IMR-90 (cell line): ENCODE measurements at regions not wholly inside any gene's neighbourhood (a gene's known extent, or its start where the extent isn't known, plus 50 kb on each side); places are given as distances from the start of the nearest gene placed in this dataset.

ENCODE experiments used
- ATAC-seq: fragments of 200-7000 bp; cut with Tn5 transposase; 2 replicates; pipeline ENCODE4 v1.9.1; 2020; ENCODE audit warnings: low read depth, mild to moderate bottlenecking, moderate library complexity
- BruUV-seq: library from RNA; stranded (reverse); fragments of 400-500 nt; replicated peaks from 2 replicates; lab custom pipeline; 2021; lab: Mats Ljungman, UMichigan
- CTCF ChIA-PET: fragments of 300-600 bp; formaldehyde crosslinking; extraction: SDS; loops from one replicate; lab custom pipeline; 2021; ENCODE audit warnings: antibody characterized with exemption; lab: Yijun Ruan, JAX
- POLR2A ChIA-PET: fragments of 300-600 bp; sonication (Branson Sonifier 250); formaldehyde crosslinking; loops from one replicate; lab custom pipeline; 2022; ENCODE audit warnings: antibody characterized with exemption; ENCODE audit not compliant: unreplicated experiment; lab: Charles Lee
- DNase-seq: peaks from one replicate; pipeline ENCODE4 v3.0.0; 2013
- H2AFZ ChIP-seq: replicated peaks from 2 replicates; pipeline ENCODE3; 2013; ENCODE audit warnings: low read length, mild to moderate bottlenecking; ENCODE audit not compliant: poor library complexity
- H2AK5ac ChIP-seq: 2 replicates; pipeline ENCODE4 v1.6.1; 2013; ENCODE audit warnings: low read depth, low read length, inconsistent platforms
- H2AK9ac ChIP-seq: replicated peaks from 2 replicates; pipeline ENCODE3; 2013; ENCODE audit warnings: mild to moderate bottlenecking, low read depth, low read length, moderate library complexity; ENCODE audit not compliant: poor library complexity
- H2BK120ac ChIP-seq: 2 replicates; pipeline ENCODE4 v1.6.1; 2013; ENCODE audit warnings: low read depth, low read length, inconsistent platforms
- H2BK15ac ChIP-seq: 3 replicates; pipeline ENCODE4 v1.6.1; 2013; ENCODE audit warnings: low read depth, low read length, inconsistent platforms
- H2BK20ac ChIP-seq: 2 replicates; pipeline ENCODE4 v1.6.1; 2013; ENCODE audit warnings: low read depth, mild to moderate bottlenecking, inconsistent platforms, low read length, moderate library complexity
- H2BK5ac ChIP-seq: 2 replicates; pipeline ENCODE4 v1.6.1; 2013; ENCODE audit warnings: mild to moderate bottlenecking, low read depth, low read length, inconsistent platforms; ENCODE audit not compliant: poor library complexity, severe bottlenecking
- H3K14ac ChIP-seq: replicated peaks from 2 replicates; pipeline ENCODE4 v1.6.1; 2013; ENCODE audit warnings: low read depth, low read length, inconsistent platforms
- H3K18ac ChIP-seq: 2 replicates; pipeline ENCODE4 v1.6.1; 2013; ENCODE audit warnings: low read depth, low read length, control low read depth
- H3K23ac ChIP-seq: 2 replicates; pipeline ENCODE4 v1.6.1; 2013; ENCODE audit warnings: low read depth, low read length, inconsistent platforms
- H3K27ac ChIP-seq: 2 replicates; pipeline ENCODE4 v1.5.1; 2013; ENCODE audit warnings: mild to moderate bottlenecking, control low read depth, low read length; ENCODE audit not compliant: insufficient read depth
- H3K27me3 ChIP-seq: 2 replicates; pipeline ENCODE4 v1.6.1; 2013; ENCODE audit warnings: low read length; ENCODE audit not compliant: control insufficient read depth, insufficient read depth
- H3K36me3 ChIP-seq: 2 replicates; pipeline ENCODE4 v1.6.1; 2013; ENCODE audit warnings: low read length, mixed read lengths; ENCODE audit not compliant: control insufficient read depth, insufficient read depth
- H3K4ac ChIP-seq: 2 replicates; pipeline ENCODE4 v1.6.1; 2013; ENCODE audit warnings: low read depth, low read length, inconsistent platforms
- H3K4me1 ChIP-seq: 2 replicates; pipeline ENCODE4 v1.6.1; 2013; ENCODE audit warnings: low read length, mixed read lengths; ENCODE audit not compliant: control insufficient read depth, insufficient read depth
- H3K4me2 ChIP-seq: 2 replicates; pipeline ENCODE4 v1.6.1; 2013; ENCODE audit warnings: low read depth, mild to moderate bottlenecking, control low read depth, low read length, moderate library complexity
- H3K4me3 ChIP-seq: 2 replicates; pipeline ENCODE4 v1.5.1; 2013; ENCODE audit warnings: low read depth, mild to moderate bottlenecking, control low read depth, low read length, moderate library complexity; ENCODE audit not compliant: insufficient read depth
- H3K56ac ChIP-seq: 2 replicates; pipeline ENCODE4 v1.6.1; 2013; ENCODE audit warnings: low read length, inconsistent platforms; ENCODE audit not compliant: insufficient read depth; ENCODE audit errors: extremely low read depth
- H3K79me1 ChIP-seq, 2 experiments: 2 replicates each; pipeline ENCODE4 v1.6.1; 2013; ENCODE audit warnings: low read length in 2 of 2, inconsistent platforms in 1 of 2, low read depth in 1 of 2
- H3K9ac ChIP-seq: 2 replicates; pipeline ENCODE4 v1.6.1; 2013; ENCODE audit warnings: low read depth, low read length, control low read depth
- H3K9me1 ChIP-seq: 2 replicates; pipeline ENCODE4 v1.6.1; 2013; ENCODE audit warnings: low read length, inconsistent platforms; ENCODE audit not compliant: insufficient read depth
- H3K9me3 ChIP-seq: 2 replicates; pipeline ENCODE4 v1.6.1; 2013; ENCODE audit warnings: low read length; ENCODE audit not compliant: control insufficient read depth, insufficient read depth
- H4K20me1 ChIP-seq: 2 replicates; pipeline ENCODE4 v1.6.1; 2013; ENCODE audit warnings: low read length, inconsistent platforms; ENCODE audit not compliant: insufficient read depth
- H4K5ac ChIP-seq: 2 replicates; pipeline ENCODE4 v1.6.1; 2013; ENCODE audit warnings: mild to moderate bottlenecking, low read depth, low read length, control low read depth
- H4K8ac ChIP-seq, 2 experiments: 2 replicates each; pipeline ENCODE4 v1.6.1; 2013; ENCODE audit warnings: low read depth in 2 of 2, low read length in 2 of 2, control low read depth in 1 of 2, inconsistent platforms in 1 of 2
- H4K91ac ChIP-seq: 2 replicates; pipeline ENCODE4 v1.6.1; 2013; ENCODE audit warnings: low read depth, low read length, inconsistent platforms; ENCODE audit not compliant: insufficient read depth
- MAFK ChIP-seq: IDR thresholded peaks from 2 replicates; pipeline ENCODE4 v1.6.1; 2012; ENCODE audit warnings: low read depth, low read length, improper control_type of control experiment
- NFE2L2 ChIP-seq: fragments of 150-350 bp; IDR thresholded peaks from 2 replicates; pipeline ENCODE4 v1.6.1; 2016; ENCODE audit warnings: low read depth, mild to moderate bottlenecking, low read length
- RAD21 ChIP-seq: IDR thresholded peaks from 2 replicates; pipeline ENCODE4 v1.6.1; 2012; ENCODE audit warnings: low read length, improper control_type of control experiment
- RCOR1 ChIP-seq: IDR thresholded peaks from 2 replicates; pipeline ENCODE4 v1.6.1; 2012; ENCODE audit warnings: mild to moderate bottlenecking, low read length, improper control_type of control experiment; ENCODE audit not compliant: insufficient replicate concordance
- WGBS, 2 experiments: methylation state at CpG; one replicate each; pipeline versions ENCODE4 v1.1.5 to v1.1.7; 2013; ENCODE audit warnings: missing lambda C conversion rate in 2 of 2; ENCODE audit not compliant: insufficient read length in 1 of 2; ENCODE audit errors: extremely low coverage in 2 of 2; 5-methylcytosine and 5-hydroxymethylcytosine counted together
- dilution Hi-C: fragments of 300-500 bp; cut with HindIII; formaldehyde crosslinking; loops from one replicate; pipeline ENCODE4 v1.14.3; 2018; ENCODE audit warnings: low sequenced_read_pairs; ENCODE audit not compliant: unreplicated experiment
- in situ Hi-C: fragments of 300-500 bp; cut with MboI; formaldehyde crosslinking; loops from 3 replicates; pipeline ENCODE4 v1.14.3; 2019; ENCODE audit warnings: low sequenced_read_pairs, inconsistent platforms, mixed read lengths
- intact Hi-C: fragments of 100-400 bp; cut with micrococcal nuclease; formaldehyde crosslinking; loops from 2 replicates; pipeline ENCODE4 v1.10.0; 2022
- TF ChIP-seq, protein P1 (sequence below): conservative IDR thresholded peaks from 2 replicates; pipeline ENCODE4 v1.5.1; 2012; ENCODE audit warnings: mild to moderate bottlenecking, low read depth, low read length, improper control_type of control experiment
- TF ChIP-seq, protein P2 (sequence below): fragments of 150-350 bp; IDR thresholded peaks from 2 replicates; pipeline ENCODE4 v1.6.1; 2016; ENCODE audit warnings: low read depth, mild to moderate bottlenecking, low read length, moderate library complexity, borderline replicate concordance

DNA sequence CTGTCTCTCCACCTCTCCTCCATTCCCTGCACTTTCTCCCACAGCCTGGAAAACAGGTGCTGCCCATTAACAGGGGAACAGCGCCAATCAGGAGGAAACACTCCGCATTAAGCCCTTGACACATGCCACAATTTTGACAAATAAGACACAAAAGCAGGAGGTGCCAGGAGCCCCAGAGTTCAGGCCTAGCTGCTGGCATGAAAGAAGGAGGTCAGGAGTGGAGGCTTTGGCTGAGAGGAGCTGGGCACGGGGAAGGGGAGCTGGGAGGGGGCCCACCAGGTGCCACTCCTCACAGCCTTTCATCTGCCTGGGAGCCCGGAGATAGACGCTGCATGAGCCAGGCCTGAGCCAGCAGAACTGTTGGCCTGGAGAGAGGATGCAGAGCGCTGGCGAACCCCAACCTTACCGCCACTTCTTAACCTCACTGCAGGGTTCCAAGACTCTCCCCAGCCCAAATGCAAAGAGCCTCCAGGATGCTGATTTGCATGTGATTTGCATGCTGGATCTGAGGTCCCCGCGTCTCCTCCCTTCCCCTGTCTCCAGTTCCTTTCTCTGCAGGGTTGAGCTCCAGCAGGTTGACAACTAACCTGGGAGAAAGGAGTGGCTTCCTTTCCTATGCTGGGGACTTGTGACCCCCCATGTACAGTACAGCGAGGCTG lies 139.8 kb upstream of the SDK2 start:
- Histone ChIP-seq H2BK5ac (no peak overlapping the region), H3K14ac (no peak overlapping the region), H3K36me3 (no peaks in the 10 kb centered on the region), H3K4me2 (no peak overlapping the region), H3K4me1 (no peaks in the 10 kb centered on the region), H3K18ac (no peak overlapping the region), H2BK20ac (no peak overlapping the region), H4K5ac (no peak overlapping the region), H3K9me1 (no peaks in the 10 kb centered on the region), H2AK5ac (no peak overlapping the region), H3K9ac (no peak overlapping the region), H3K27me3 (no peaks in the 10 kb centered on the region), H3K56ac (no peak overlapping the region), H3K27ac (no peak overlapping the region), H4K8ac (no peak overlapping the region), H4K91ac (no peak overlapping the region), H2BK120ac (no peak overlapping the region), H2AK9ac (no peak overlapping the region), H2AFZ (no peak overlapping the region), H2BK15ac (no peak overlapping the region), H3K9me3 (peaks cover 17% of the 10 kb centered on the region), H3K23ac (no peak overlapping the region), H3K79me1 (no peaks in the 10 kb centered on the region), H4K20me1 (no peaks in the 10 kb centered on the region), H3K4me3 (no peak overlapping the region), H3K4ac (no peak overlapping the region)
- intact Hi-C loops = no loop called here
- POLR2A ChIA-PET = no interaction called here
- WGBS, 2 experiments = 50% methylated on average over 2 of the region's 11 CpGs; no CpG with 5 or more reads in 1 of the 2 experiments
- CTCF ChIA-PET = no interaction called here
- dilution Hi-C loops = no loop called here
- in situ Hi-C loops = no loop called here
- no TSS peak for BruUV-seq
- TF ChIP-seq RCOR1 = no peak
- TF ChIP-seq, protein P1, sequence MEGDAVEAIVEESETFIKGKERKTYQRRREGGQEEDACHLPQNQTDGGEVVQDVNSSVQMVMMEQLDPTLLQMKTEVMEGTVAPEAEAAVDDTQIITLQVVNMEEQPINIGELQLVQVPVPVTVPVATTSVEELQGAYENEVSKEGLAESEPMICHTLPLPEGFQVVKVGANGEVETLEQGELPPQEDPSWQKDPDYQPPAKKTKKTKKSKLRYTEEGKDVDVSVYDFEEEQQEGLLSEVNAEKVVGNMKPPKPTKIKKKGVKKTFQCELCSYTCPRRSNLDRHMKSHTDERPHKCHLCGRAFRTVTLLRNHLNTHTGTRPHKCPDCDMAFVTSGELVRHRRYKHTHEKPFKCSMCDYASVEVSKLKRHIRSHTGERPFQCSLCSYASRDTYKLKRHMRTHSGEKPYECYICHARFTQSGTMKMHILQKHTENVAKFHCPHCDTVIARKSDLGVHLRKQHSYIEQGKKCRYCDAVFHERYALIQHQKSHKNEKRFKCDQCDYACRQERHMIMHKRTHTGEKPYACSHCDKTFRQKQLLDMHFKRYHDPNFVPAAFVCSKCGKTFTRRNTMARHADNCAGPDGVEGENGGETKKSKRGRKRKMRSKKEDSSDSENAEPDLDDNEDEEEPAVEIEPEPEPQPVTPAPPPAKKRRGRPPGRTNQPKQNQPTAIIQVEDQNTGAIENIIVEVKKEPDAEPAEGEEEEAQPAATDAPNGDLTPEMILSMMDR = no peak
- no peak for TF ChIP-seq NFE2L2
- TF ChIP-seq RAD21 = no peak
- TF ChIP-seq, protein P2, sequence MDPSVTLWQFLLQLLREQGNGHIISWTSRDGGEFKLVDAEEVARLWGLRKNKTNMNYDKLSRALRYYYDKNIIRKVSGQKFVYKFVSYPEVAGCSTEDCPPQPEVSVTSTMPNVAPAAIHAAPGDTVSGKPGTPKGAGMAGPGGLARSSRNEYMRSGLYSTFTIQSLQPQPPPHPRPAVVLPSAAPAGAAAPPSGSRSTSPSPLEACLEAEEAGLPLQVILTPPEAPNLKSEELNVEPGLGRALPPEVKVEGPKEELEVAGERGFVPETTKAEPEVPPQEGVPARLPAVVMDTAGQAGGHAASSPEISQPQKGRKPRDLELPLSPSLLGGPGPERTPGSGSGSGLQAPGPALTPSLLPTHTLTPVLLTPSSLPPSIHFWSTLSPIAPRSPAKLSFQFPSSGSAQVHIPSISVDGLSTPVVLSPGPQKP = no peak
- TF ChIP-seq MAFK = no peak
- DNase-seq = no peak
- ATAC-seq = no peak
